Ishikawa (cell line): ENCODE measurements at regions not wholly inside any gene's neighbourhood (a gene's known extent, or its start where the extent isn't known, plus 50 kb on each side); places are given as distances from the start of the nearest gene placed in this dataset.

ENCODE experiments used
- CEBPB ChIP-seq: IDR thresholded peaks from 2 replicates; pipeline ENCODE4 v1.6.1; 2012
- CREB1 ChIP-seq: IDR thresholded peaks from 2 replicates; pipeline ENCODE4 v1.6.1; 2012; ENCODE audit warnings: low read depth
- EGR1 ChIP-seq: IDR thresholded peaks from 2 replicates; pipeline ENCODE4 v1.6.1; 2012
- EP300 ChIP-seq: IDR thresholded peaks from 2 replicates; pipeline ENCODE4 v1.6.1; 2012; ENCODE audit warnings: borderline replicate concordance
- FOXM1 ChIP-seq: IDR thresholded peaks from 2 replicates; pipeline ENCODE4 v1.6.1; 2012; ENCODE audit warnings: low read depth, borderline replicate concordance
- MAX ChIP-seq: IDR thresholded peaks from 2 replicates; pipeline ENCODE4 v1.6.1; 2012
- NFIC ChIP-seq: IDR thresholded peaks from 2 replicates; pipeline ENCODE4 v1.6.1; 2012
- RAD21 ChIP-seq: IDR thresholded peaks from 2 replicates; pipeline ENCODE4 v1.6.1; 2012; ENCODE audit warnings: low read depth
- REST ChIP-seq: IDR thresholded peaks from 2 replicates; pipeline ENCODE4 v1.6.1; 2012; ENCODE audit warnings: low read depth, mild to moderate bottlenecking
- TAF1 ChIP-seq: IDR thresholded peaks from 2 replicates; pipeline ENCODE4 v1.6.1; 2012; ENCODE audit warnings: low read depth, mild to moderate bottlenecking
- TCF12 ChIP-seq: IDR thresholded peaks from 2 replicates; pipeline ENCODE4 v1.6.1; 2012; ENCODE audit warnings: low read depth
- TEAD4 ChIP-seq: IDR thresholded peaks from 2 replicates; pipeline ENCODE4 v1.6.1; 2012
- YY1 ChIP-seq: IDR thresholded peaks from 2 replicates; pipeline ENCODE4 v1.6.1; 2012; ENCODE audit warnings: low read depth
- ZBTB7A ChIP-seq: IDR thresholded peaks from 2 replicates; pipeline ENCODE4 v1.6.1; 2012; ENCODE audit warnings: low read depth
- TF ChIP-seq, protein P1 (sequence below): IDR thresholded peaks from 2 replicates; pipeline ENCODE4 v1.6.1; 2012

GRCh38 chr4:8706216-8707044 lies 113.9 kb downstream of the CPZ start:
- TF ChIP-seq ZBTB7A (no peak), TCF12 (no peak), TAF1 (no peak), EP300 (no peak), EGR1 (no peak), TEAD4 (no peak)

DNA sequence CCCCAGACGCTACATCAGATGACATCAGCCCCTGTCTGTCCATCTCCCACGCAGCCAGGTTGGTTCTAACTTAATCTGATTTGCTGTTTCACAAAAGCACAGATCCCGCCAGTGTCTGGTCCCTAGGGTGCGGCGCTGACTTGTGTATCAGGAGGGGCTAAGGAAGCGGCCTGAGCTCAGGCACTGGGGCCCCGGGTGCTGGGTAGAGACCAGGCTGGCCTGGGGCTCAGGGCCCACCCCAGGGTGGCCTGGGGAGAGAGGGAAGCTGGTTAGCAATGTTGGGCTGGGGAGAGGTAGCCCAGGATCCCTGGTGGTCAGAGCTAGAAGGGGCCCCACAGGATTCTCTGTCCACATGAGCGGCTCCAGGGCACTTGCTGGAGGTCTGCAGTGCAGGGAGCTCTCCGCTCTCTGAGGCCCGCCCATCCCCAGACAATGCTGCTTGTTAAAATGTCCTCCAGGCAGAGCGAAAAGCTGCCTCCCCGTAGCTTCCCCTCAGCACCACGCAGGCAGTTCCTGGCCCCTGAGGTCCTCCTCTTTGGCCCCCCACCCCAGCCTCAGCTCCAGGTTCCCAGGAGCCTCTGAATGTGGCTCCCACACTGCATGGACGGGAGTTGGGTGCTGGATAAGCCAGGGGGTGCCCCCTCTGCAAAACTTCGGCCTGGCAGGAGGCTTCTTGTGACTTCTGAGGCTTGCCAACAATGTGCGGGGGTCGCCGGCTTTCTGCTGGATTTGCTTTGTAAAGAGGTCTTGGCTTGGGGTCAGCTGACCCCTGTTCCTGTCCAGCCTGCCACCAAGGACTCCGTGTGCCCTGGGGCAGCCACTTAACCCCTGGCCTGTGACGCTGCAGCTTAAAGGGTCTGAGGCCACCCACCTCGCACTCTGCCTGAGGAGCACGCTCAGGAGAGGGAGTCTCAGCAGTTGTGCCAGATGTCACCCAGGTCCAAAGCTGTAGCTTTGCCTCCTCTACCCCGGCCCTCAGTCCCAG lies 112.9 kb downstream of the CPZ start:
- TF ChIP-seq CEBPB (no peak), TCF12 (no peak), NFIC (no peak), REST (no peak), YY1 (no peak), EP300 (no peak), RAD21 (no peak), FOXM1 (no peak), ZBTB7A (no peak), MAX (no peak), EGR1 (no peak), TEAD4 (no peak), CREB1 (no peak), TAF1 (no peak)
- TF ChIP-seq, protein P1, sequence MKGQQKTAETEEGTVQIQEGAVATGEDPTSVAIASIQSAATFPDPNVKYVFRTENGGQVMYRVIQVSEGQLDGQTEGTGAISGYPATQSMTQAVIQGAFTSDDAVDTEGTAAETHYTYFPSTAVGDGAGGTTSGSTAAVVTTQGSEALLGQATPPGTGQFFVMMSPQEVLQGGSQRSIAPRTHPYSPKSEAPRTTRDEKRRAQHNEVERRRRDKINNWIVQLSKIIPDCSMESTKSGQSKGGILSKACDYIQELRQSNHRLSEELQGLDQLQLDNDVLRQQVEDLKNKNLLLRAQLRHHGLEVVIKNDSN: no peak

DNA sequence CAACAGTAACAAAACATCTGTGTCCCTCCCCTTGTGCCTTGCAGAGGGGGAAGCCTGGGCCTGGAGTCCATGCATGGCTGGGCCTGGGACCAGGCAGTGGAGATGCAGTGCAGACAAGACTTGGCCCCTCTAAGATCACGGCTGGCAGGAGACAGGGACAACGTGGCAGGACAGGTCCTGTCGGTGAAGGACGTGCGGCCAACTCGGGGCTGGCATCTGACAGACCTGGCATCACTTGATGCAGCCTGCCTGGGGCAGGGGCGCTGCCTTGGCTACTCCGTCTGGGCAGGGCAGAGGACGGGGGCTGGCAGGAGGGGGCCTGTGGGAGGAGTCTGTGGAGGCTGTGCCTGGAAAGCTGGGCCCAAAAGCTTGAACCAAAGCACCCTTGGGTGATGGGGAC lies 112.1 kb downstream of the CPZ start:
- TF ChIP-seq CEBPB (no peak), RAD21 (no peak), FOXM1 (no peak)

DNA sequence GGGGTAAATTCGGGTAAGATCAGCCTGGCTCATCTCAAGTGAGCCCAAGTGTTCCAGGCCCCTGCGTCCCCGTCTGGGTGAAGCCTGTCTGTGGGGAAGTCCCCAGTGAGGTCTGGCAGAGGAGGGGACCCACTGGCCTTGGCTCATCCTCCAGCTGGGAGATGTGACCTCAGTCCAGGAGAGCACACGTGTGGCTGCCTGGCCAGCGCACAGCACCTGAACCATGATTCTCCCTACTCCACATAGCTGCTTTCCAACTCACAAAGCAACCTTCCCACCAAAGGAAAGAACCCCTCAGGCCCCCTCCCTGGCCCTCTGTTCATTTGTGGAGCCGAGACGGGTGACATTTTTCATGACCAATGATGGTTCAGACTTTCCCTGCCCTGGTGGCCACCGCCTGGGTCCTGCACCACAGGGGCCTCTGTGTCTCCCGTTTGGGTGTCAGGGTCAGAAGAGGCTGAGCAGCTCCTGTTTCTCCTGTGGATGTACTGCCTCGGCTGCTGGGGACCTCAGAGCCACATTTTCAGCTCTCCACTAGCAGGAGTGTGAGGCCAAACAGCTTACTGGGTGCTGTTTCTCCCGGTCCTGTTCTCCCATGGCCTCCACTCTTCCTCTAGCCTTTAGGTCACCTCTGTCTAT lies 111.4 kb downstream of the CPZ start:
- TF ChIP-seq TCF12 (no peak), NFIC (no peak), YY1 (no peak), CEBPB (no peak), ZBTB7A (no peak), EGR1 (no peak), MAX (no peak), TAF1 (no peak), CREB1 (no peak), REST (no peak), FOXM1 (no peak), RAD21 (no peak), EP300 (no peak), TEAD4 (no peak)
- TF ChIP-seq, protein P1: no peak

DNA sequence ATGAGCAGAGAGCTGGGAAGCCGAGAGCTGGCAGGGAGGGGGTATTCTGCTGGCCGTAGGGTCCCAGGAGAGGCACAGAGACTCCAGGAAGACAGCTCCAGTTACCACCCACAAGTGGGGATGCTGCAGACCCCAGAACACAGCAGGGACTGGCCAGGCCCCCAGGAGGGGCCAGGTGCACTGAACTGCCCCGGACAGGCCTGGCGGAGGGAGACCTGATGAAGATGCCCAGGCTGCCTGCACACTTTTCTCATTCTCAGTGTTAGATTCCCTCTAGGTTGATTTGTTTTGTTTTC lies 110.8 kb downstream of the CPZ start:
- TF ChIP-seq CEBPB (no peak), TAF1 (no peak), NFIC (no peak)
- TF ChIP-seq, protein P1: no peak
